ENCODE measurements at regions not wholly inside any gene's neighbourhood (a gene's known extent, or its start where the extent isn't known, plus 50 kb on each side); places are given as distances from the start of the nearest gene placed in this dataset.

DNA sequence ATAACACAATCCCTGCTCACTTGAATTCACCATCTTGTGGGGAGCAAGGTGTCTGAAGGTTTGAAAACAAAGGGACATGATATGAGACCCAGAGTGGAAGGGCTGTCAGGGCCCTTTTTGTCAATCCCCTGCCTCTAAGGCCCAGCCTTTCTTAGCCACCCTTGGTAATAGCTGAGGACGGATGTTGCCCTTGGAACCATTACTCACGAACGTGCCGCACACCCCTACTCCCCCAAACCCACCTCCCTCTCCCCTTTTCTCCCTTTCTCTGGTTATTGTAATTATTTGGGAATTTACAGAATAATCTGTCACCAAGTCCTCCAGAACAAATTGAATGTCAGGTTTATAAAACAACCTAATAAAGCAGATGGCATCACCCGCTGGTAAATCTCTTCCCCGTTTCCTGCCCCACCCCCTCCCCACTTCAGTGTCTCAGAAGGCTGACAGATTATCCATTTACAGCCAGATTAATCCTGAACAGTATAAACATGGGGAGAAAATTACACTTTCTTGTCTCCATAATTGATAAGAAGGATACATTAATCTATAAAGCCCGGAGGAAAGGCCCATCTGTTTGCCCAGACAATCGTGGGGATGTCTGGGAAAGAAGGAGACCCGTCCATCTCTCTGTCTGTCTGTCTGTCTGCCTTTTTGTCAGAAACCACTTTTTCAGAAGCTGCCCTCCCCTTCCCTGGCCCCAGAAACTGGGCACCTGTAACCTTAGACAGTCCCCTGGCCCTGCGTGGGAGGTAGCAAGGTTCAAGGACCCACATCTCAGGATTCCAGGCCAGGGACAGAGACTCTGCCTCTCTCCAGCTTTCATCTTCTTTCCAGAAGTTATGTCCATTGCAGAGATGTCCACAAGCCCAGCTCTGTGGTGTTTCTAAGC, 60.6 kb upstream of the CD34 start:
- no peak for ATAC-seq
- no peaks in the 10 kb centered on the region for H3K36me3 Mint-ChIP-seq
- H3K27me3 Mint-ChIP-seq, result peaks cover 39% of the 10 kb centered on the region
- H3K4me1 Mint-ChIP-seq, result no peaks in the 10 kb centered on the region
- no peak for DNase-seq
- H3K9me3 Mint-ChIP-seq (ENCODE audit: low read depth), result no peaks in the 10 kb centered on the region
- H3K27ac Mint-ChIP-seq, result no peak overlapping the region
- H3K4me3 Mint-ChIP-seq, result no peak overlapping the region
- CTCF ChIA-PET, result interaction anchor here (1.4 to 1.5 kb wide), 2 partner anchors 8 to 174 kb away, joined by 4 to 6 read pairs; no protein-coding TSS in a partner anchor

DNA sequence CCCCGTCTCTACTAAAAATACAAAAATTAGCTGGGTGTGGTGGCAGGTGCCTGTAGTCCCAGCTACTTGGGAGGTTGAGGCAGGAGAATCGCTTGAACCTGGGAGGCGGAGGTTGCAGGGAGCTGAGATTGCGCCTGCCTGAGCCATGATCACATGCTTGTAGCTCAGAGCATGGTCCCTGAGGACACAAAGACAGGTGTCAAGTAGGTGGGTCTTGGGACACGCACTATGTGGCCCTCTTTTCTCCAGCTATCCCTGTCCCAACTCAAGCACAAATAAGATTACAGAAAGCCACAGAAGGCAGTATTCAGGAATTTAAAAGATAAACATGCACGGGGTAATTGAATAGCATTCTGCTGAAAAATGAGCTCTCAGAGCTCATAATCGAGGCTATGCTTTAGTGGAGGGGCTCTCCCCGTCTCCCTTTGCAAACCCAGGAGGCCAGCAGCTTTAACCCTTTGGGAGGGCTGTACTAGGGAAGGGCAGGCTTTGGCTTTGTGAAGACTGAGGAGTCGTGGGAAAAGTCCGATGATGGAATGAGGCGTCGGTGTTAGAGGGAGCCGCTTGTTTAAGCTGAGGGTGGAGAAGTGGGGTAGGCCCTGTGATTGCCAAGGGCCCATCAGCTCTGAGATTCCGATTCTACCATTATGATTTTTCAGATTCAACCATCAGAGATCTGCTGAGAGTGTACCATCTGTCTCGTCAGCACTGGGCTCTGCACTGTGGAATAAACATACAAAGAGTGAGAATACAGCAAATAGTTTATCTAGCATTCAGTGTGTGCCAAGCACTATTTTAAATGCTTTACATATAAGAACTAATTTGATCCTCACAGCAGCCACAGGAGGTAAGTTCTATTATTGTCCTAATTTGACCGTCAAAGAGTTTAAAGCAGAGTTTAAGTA, 59.7 kb upstream of the CD34 start:
- Mint-ChIP-seq H3K9me3 (ENCODE audit: low read depth) (no peaks in the 10 kb centered on the region), H3K4me1 (no peaks in the 10 kb centered on the region), H3K4me3 (no peak overlapping the region), H3K36me3 (no peaks in the 10 kb centered on the region), H3K27ac (no peak overlapping the region), H3K27me3 (peaks cover 39% of the 10 kb centered on the region)
- no peak for DNase-seq
- CTCF ChIA-PET, result interaction anchor here (3.8 kb wide), 1 partner anchor 86 kb away, joined by 17 read pairs; no protein-coding TSS in a partner anchor
- no peak for ATAC-seq

DNA sequence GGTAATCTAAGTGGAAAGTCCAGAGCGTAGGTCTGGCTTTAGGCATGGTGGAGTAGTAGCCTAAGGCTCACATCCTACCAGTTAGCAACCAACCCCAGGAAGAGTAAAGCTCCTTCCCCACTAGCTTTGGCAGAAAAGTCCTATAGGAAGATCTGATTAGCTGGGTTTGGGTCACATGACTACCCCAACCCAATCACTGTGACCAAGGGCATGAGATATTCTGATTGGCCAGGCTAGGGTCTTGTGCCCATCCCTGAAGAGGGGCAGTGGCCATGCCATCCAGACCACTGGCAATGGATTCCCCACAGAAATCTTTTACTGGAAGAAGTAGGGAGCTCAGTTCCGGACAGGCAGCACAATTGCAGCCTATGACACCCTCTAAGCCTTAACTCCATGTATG, 58.6 kb upstream of the CD34 start:
- Mint-ChIP-seq H3K27me3 (peaks cover 38% of the 10 kb centered on the region), H3K4me3 (no peak overlapping the region), H3K9me3 (ENCODE audit: low read depth) (no peaks in the 10 kb centered on the region), H3K36me3 (no peaks in the 10 kb centered on the region), H3K4me1 (no peaks in the 10 kb centered on the region), H3K27ac (no peak overlapping the region)
- ATAC-seq (no peak), DNase-seq (no peak)
- CTCF ChIA-PET, result interaction anchor here (3.8 kb wide), 1 partner anchor 85 kb away, joined by 17 read pairs; no protein-coding TSS in a partner anchor

DNA sequence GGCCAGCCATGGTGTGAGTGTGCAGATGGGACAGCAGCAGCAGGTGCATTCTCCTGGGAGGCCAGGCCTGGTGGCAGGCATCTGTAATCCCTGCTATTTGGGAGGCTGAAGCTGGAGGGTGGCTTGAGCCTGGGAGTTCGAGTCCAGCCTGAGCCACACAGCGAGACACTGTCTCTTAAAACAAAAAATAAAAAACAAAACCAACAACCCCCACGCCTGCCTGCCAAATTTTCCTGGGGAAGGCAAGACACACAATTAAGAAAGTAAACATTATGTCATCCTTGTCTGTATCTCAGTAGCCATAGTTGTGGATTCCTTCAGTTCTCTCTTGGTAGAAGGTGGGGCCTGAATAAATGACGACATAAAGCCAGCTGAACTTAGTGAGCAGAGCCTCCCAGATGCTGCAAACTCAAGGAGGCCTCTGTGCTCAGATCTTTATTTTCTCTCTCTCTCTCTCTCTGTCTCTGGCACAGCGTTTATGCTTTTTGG, 57.6 kb upstream of the CD34 start:
- no peaks in the 10 kb centered on the region for H3K9me3 Mint-ChIP-seq (ENCODE audit: low read depth)
- no peaks in the 10 kb centered on the region for H3K4me1 Mint-ChIP-seq
- peaks cover 32% of the 10 kb centered on the region for H3K27me3 Mint-ChIP-seq
- DNase-seq (no peak), ATAC-seq (no peak)
- no peak overlapping the region for H3K4me3 Mint-ChIP-seq
- no peaks in the 10 kb centered on the region for H3K36me3 Mint-ChIP-seq
- CTCF ChIA-PET, result interaction anchor here (3.8 kb wide), 1 partner anchor 84 kb away, joined by 17 read pairs; no protein-coding TSS in a partner anchor
- no peak overlapping the region for H3K27ac Mint-ChIP-seq

DNA sequence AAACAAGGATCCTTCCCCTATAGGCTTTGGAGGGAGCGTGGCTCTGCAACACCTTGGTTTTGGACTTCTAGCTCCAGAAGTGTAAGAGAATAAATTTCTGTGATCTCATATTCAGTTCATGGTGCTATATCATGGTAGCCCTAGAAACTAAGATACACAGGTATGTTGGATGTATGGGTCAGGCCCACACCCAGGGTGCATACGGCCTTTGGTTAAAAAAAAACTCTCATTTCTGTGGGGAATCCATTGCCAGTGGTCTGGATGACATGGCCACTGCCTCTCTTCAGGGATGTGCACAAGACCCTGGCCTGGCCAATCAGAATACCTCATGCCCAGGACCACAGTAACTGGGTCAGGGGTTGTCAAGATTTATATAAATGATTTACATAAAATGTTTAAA, 56.8 kb upstream of the CD34 start:
- Mint-ChIP-seq H3K4me1 (peaks cover 1% of the 10 kb centered on the region), H3K36me3 (no peaks in the 10 kb centered on the region), H3K27me3 (peaks cover 30% of the 10 kb centered on the region), H3K27ac (no peak overlapping the region), H3K4me3 (no peak overlapping the region), H3K9me3 (ENCODE audit: low read depth) (no peaks in the 10 kb centered on the region)
- ATAC-seq (no peak), DNase-seq (no peak)
- CTCF ChIA-PET, result interaction anchor here (3.8 kb wide), 1 partner anchor 83 kb away, joined by 17 read pairs; no protein-coding TSS in a partner anchor

DNA sequence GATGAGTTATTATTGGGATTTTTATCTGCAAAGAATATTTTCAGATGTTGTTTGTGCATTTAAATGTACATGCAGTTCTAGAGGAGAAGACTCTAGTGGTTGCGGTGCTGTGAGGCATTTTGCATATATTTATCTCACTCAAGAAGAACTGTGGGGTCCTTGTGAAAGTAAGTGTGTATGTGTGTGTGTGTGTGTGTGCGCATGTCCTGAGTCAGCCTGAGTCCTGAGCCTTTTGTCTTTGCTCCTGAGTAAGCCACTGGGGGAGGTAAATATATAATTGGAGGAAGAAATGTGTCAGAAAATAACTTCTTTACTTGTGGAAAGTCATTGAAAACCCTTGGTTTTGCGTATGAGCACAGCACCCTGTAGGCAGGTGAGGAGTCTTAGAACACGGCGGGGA, 55.6 kb upstream of the CD34 start:
- Mint-ChIP-seq H3K36me3 (no peaks in the 10 kb centered on the region), H3K4me1 (peaks cover 5% of the 10 kb centered on the region), H3K27me3 (peaks cover 20% of the 10 kb centered on the region), H3K9me3 (ENCODE audit: low read depth) (no peaks in the 10 kb centered on the region), H3K4me3 (no peak overlapping the region), H3K27ac (no peak overlapping the region)
- ATAC-seq (no peak), DNase-seq (no peak)
- CTCF ChIA-PET, result no interaction called here

DNA sequence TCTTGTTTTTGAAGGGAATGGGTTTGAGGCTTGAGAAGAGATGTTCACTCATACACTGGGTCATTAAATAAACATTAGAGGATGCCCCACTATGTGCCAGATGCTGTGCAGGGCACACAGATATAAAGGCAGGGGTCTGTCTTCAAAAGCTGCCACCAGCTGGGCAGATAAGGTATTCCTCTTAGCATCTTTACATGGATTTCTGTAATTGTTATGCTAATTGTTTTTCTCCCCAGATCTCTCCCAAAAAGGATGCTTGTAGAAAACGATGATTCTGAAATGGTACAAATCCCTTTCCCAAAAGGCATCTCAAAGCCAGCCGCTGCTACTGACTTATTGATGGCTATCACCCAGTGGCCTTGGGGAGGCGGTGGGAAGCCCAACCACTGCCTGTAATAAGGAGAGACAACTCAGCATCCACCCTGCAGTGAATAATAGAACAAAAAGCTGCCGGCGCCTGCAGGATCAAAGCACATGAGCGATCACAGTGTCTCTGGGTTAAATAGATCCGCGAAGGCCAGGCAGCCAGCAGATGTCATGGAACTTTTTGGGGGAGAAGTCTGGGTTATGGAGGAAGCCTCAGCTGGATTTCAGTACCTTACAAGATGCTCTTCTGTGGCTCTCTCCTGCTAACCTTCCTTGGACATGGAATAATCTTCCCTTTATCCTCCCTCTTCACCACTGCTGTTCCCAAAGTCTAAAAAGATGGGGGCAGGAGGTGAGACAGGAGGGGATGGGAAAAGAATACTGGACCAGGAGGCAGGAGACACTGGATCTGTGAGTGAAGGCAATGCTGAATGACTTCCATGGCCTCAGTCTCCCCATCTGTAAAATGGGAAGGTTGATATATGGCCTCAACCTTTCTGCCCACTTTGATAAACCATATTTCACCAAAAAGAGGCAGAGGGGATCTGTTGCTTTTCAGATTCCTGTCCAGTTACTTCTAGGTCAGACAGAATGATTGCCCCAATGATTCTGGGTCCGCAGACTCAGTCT, 54.8 kb upstream of the CD34 start:
- CTCF ChIA-PET, result interaction anchor here (1.3 to 10.0 kb wide), 6 partner anchors 9 to 346 kb away, joined by 3 to 235 read pairs (median 6); no protein-coding TSS in a partner anchor
- Mint-ChIP-seq H3K27me3 (peaks cover 26% of the 10 kb centered on the region), H3K9me3 (ENCODE audit: low read depth) (no peaks in the 10 kb centered on the region), H3K4me1 (peaks cover 5% of the 10 kb centered on the region), H3K27ac (no peak overlapping the region), H3K36me3 (no peaks in the 10 kb centered on the region), H3K4me3 (no peak overlapping the region)
- ATAC-seq (no peak), DNase-seq (no peak)

DNA sequence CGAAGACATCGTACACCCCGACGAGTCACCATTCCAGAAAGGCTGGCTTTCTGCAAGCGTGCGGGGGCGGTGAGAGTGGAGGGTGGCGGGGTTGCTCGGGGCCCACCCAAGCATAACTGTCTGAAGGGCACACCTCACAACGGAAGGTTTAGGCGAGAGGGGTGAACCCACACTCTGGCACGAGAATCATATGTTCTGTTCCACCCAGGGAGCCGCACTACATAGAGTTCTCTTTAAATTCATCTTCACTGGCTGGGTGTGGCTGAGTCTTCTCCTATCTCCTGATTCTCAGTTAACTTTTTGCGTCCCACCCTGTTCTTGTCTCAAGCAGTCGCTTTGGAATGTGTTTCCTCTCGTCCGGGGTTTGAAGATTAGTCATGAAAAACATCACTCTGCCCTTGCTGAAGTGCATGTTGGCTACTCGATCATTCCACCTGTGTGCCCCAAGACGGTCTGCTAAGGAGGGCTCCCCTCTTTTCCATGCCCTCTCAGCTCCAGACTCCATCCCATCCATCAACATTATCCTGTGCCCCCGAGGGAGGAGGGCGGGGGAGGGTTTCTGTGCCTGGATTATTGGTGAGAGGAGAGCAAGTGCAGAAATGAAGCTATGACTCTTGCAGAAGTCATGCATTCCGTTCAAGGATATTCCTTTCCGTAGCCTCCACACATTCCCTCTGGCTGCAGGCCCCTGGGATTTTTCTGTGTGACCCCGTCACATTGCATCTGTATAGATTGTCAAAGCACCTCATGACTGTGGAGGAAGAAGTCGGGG, 53.5 kb upstream of the CD34 start:
- CTCF ChIA-PET, result interaction anchor here (0.6 to 10.0 kb wide), 20 partner anchors 10 to 465 kb away, joined by 3 to 235 read pairs (median 7); partner anchors contain the start of gene PLXNA2
- Mint-ChIP-seq H3K9me3 (ENCODE audit: low read depth) (no peaks in the 10 kb centered on the region), H3K4me3 (no peak overlapping the region), H3K36me3 (no peaks in the 10 kb centered on the region), H3K27ac (peak overlapping the region; percentile 13), H3K4me1 (peaks cover 8% of the 10 kb centered on the region), H3K27me3 (peaks cover 35% of the 10 kb centered on the region)
- DNase-seq (no peak), ATAC-seq (no peak)

DNA sequence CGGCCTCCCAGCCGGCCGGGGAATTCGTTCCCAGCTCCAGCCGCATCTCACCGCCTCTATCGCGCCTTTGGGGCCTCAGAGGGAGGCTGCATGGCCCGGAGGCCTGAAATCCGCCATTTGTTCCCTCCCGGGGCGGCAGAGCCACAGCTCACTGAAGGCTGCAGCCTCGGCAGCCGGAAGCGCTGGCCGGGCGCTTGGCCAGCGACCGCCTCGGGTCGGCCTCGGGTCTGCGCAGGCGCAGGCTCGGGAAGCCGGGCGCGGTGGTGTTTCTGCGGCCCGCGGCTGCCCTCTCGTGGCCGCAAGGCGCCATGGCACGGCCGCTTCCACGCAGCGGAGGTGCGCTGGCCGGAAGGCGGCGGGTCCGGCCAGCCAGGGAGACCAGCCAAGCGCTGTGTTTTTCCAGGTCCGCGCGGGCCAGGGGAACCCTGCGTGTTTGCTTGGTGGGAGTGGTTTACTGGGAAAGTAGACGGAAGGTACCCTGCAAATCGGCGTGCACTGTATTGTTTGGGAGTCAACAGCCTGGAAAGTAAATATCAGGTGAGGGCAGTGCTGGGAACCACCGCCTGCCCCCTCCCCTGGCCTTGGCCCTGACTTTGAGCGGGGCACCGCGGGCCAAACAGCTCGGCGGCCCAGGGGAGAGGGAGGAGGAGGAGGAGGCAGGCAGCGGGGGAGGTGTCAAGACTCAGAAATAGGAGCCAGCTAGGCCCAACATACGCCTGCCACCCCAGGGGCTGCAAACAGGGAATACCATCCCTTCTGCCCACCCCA, 52.7 kb upstream of the CD34 start:
- no peaks in the 10 kb centered on the region for H3K36me3 Mint-ChIP-seq
- CTCF ChIA-PET, result interaction anchor here (0.6 to 10.0 kb wide), 56 partner anchors 8 to 464 kb away, joined by 3 to 235 read pairs (median 5); partner anchors contain the start of genes CD34 and PLXNA2
- peaks cover 39% of the 10 kb centered on the region for H3K27me3 Mint-ChIP-seq
- ATAC-seq, result peak; percentile 84
- H3K9me3 Mint-ChIP-seq (ENCODE audit: low read depth), result no peaks in the 10 kb centered on the region
- H3K27ac Mint-ChIP-seq, result peak overlapping the region; percentile 81
- DNase-seq, result peak; percentile 86
- H3K4me1 Mint-ChIP-seq, result peaks cover 8% of the 10 kb centered on the region
- peak overlapping the region; percentile 74 for H3K4me3 Mint-ChIP-seq

DNA sequence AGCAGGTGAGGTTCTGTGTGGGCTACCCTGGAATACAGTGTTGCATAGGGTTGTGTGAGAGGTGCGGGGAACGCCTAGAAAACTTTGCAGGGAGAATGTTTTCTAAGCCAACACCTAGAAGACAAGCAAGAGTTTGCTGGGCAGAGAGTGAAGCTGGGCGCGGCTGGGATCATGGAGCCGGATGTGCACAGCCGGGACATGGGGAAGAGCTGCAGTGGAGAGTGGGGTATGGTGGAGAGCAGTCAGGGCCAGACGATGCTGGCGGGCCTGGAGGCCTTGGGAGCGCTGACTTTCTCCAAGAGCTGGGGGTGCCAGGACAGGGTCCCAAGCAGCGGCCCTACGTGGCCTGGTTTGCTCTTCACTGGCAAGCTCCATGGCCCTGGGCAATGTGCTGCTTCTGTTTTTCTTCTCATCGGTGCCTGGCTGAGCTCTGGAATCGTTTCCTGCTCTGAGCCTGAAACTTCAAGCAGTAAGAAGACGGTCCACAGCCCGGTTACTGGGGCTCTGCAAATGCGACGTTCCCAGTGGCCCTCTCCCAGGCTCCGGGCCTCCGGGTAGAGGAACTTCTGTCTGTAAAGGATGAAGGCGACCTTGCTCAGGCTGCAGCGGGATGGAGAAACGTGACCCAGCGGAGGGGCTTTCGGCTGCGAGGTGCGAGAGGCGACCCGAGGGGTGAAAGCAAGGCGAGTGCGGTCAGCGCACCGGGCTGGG, 51.9 kb upstream of the CD34 start:
- Mint-ChIP-seq H3K9me3 (ENCODE audit: low read depth) (no peaks in the 10 kb centered on the region), H3K4me3 (peak overlapping the region; percentile 74), H3K36me3 (no peaks in the 10 kb centered on the region), H3K27ac (peak overlapping the region; percentile 81), H3K27me3 (peaks cover 46% of the 10 kb centered on the region), H3K4me1 (peaks cover 8% of the 10 kb centered on the region)
- DNase-seq, result no peak
- peak; percentile 11 for ATAC-seq
- CTCF ChIA-PET, result interaction anchor here (0.7 to 10.0 kb wide), 54 partner anchors 9 to 463 kb away, joined by 3 to 235 read pairs (median 5); partner anchors contain the start of genes CD34 and PLXNA2
